ENCODE measurements at regions not wholly inside any gene's neighbourhood (a gene's known extent, or its start where the extent isn't known, plus 50 kb on each side); places are given as distances from the start of the nearest gene placed in this dataset.

DNA sequence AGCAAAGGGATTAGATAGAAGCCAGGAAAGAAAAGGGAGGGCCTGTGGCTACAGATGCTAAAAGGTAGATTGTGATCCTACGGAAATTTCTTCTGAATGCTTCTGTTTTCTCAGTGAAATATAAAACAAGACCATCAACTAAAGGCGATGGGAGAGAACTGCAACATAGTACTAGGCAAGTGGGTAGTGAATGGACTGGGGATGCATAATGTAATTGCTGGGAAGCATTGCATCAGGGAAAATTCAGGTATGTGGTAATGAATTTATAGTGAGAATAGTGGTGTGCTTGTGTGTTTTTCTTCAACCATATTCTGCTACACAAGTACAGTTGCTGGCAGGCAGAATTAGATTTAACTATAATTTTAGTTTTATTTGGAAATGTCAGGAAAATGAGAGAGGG is 156.6 kb downstream of the OPN5 start:
- DNase-seq (no peak), ATAC-seq (ENCODE audit: poor library complexity) (no peak)
- intact Hi-C loops (cut with DNase I): no loop called here

DNA sequence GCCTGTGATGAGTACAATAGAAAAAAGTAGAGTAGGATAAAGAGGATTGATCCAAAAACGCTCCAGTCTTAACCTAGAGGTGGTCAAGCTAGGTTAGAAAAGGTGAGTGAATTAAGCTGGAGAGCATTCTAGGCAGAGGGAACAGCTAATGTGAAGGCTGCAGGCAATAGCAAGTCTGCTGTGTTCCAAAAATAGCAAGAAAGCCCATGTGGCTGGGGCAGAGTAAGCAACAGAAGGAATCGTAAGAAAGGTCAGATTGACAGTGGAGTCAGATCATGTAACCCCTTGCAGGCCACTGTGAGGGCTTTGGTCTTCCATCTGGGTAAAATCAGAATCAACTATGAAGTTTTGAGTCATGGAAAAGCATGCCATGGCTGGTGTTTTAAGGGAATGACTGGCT is 155.0 kb downstream of the OPN5 start:
- no peak for DNase-seq
- intact Hi-C loops (cut with DNase I): no loop called here
- ATAC-seq (ENCODE audit: poor library complexity): no peak

DNA sequence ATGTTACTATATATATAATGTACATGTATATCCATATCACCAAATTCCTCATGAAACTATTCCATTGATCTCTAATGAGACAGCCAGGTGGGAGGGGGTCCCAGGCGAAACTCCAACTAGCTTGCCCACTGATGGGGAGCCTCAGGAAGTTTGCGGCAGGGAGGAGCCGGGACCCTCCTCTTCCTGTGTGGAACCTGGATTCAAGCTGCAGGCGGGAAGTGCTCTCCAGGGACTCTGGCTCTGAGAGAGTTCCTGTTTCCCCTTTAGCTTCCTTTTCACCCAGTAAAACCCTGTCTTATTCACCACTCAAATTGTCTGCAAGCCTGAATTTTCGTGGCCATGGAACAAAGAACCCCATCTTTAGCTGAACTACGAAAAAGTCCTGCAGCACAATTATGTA is 152.2 kb downstream of the OPN5 start:
- ATAC-seq (ENCODE audit: poor library complexity): no peak
- intact Hi-C loops (cut with DNase I): no loop called here

DNA sequence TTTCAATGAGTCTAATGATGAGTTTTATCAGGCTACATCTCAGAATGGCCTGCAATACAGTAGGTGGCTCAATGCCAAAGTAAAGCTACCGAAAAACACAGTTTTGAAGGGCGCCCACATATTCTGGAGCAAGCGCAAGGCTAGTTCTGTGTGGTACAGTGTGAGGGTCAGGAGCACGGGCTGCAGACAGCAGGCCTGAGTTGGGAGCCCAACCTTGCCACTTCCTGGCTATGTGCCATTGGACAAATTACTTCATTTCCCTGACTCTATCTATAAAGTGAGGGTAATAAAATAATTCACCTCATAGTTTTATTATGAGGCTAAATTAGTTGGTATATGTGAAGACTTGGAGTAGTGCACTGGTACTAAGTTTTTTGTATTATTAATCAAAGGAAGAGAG is 150.7 kb downstream of the OPN5 start:
- ATAC-seq (ENCODE audit: poor library complexity): no peak
- intact Hi-C loops (cut with DNase I): no loop called here
- no peak for DNase-seq

More for the DNA sequence above, 152.2 kb downstream of the OPN5 start:
- peak; percentile 42 for DNase-seq

DNA sequence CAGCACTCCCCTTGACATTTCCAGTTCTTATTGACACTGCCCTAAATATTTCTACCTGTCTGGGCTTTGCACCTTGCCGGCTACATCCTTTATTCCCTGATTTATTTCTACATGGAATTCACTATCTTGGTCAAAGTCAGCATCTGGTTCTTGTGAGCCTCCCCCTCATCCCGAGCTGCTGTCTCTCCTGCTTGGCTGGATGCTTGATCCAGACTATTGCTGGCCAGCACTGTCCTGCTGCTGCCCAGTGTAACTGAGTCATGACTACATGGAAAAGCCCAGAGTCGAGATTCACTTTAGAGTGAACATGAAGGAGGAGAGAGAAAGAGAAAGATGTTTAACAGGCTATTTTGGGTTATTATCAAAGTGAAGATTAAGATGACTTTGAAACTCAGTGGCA is 142.2 kb downstream of the OPN5 start:
- intact Hi-C loops (cut with DNase I): no loop called here
- ATAC-seq (ENCODE audit: poor library complexity): no peak
- no peak for DNase-seq

DNA sequence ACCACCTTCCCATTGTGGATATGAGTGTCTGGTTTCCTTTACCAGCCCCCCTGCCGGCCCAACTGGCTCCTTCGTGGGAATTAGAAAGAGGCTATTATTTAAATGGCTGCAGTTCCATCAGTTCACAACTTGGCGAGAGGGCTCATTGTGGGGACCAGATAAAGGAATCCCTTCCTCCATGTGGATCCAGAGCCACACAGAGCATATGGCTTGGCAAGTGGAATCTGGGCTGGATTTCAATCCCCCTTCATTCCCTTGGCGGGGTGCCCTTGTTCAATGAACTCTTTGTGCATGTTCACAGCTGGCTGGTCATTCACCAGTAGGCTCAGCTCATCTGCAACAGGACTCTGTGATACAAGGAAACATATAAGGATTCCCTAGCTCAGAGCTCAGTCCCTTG is 140.6 kb downstream of the OPN5 start:
- ATAC-seq (ENCODE audit: poor library complexity) (no peak), DNase-seq (no peak)
- intact Hi-C loops (cut with DNase I): no loop called here

DNA sequence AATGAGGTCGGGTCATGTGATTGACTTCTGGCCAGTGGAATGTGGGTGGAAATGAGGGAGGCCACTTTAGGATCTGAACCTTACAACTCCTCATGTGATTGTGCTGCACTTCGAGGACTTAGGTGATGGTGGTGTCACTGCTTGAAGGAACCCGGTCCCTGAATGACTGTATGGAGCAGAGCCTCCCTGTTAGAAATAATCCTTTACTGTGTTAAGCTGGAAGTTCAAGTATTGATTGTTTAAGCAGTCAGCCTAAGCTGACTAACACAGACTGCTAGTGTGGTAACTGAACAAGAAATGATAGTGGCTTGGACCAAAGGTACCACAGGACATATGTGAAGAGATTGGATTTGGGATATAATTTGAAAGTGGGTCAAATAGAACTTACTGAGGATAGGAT is 138.0 kb downstream of the OPN5 start:
- DNase-seq (no peak), ATAC-seq (ENCODE audit: poor library complexity) (no peak)
- intact Hi-C loops (cut with DNase I): no loop called here

DNA sequence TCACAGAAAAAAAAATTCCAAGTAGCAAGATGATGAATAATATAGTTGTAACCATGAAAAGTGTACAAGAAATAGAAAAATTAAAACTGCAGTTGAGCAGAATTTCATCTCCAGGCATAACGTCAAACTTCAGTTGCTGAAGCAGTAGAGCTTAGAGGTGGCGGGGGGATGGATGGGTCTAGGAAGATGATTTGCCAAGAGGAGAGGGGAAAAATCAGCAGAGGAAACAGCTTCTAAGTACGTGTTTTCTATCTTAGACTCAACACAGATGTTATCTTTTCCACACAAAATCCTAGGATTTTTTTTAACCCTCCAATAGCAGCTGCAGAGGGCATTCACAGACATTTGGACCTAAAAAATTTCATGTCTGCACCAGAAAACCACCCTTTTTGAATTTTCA is 136.0 kb downstream of the OPN5 start:
- DNase-seq: no peak
- no peak for ATAC-seq (ENCODE audit: poor library complexity)
- intact Hi-C loops (cut with DNase I): no loop called here

DNA sequence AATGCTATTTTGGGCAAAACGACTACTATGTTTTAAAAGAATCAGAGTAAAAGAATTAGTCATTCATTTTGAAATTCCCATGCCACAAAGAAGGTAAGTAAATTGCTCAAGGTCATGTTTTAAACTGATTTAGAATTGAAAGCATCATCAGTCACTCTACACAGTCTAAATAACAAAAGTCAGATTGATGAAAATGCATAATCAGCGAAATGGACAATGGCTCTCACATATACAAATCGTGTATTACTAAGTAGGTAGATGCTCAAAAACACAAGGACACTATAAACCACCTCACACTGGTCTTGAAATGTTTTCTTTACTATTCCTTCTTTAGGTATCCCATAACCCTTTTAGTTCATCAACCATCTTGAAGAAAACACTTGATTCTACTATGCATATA is 135.4 kb downstream of the OPN5 start:
- intact Hi-C loops (cut with DNase I): no loop called here
- no peak for DNase-seq
- ATAC-seq (ENCODE audit: poor library complexity): no peak

DNA sequence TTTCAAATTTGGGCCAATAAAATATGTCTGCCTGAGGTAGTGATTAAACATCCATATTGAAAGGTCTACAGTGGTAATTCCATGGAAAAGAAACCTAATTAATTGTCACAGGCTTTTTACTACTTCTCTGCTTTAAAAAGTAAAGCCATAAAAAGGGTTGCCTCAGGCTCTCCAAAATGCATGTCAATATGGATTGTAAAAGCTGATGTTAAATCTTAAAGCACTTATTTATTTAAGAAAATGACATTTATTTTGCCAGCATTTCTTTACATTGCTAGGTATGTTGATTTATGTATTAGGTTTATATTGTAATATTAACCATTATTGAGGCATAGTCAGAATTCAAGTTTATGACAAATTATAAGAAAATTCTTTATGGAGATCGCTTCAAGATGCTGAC is 133.2 kb downstream of the OPN5 start:
- no peak for DNase-seq
- intact Hi-C loops (cut with DNase I): no loop called here
- ATAC-seq (ENCODE audit: poor library complexity): no peak

DNA sequence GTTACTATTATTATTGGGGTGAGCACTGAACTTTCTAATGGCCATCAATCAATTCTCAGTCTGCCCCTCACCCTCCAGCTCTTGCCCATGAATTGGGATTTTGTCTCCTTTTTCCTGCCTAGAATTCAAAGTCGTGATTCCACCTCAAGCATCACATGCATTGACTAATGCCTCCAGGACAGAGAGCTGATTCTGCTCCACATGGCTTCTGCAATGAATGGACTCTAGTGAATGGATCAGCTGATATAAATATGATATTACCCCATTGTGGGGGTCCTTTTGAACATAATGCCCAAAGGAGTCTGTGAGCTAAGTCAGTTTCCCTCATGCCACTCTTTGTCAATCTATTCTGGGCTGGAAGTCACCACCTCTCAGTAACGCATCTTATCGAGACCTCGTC is 126.4 kb downstream of the OPN5 start:
- intact Hi-C loops (cut with DNase I): no loop called here
- ATAC-seq (ENCODE audit: poor library complexity): no peak
- no peak for DNase-seq

DNA sequence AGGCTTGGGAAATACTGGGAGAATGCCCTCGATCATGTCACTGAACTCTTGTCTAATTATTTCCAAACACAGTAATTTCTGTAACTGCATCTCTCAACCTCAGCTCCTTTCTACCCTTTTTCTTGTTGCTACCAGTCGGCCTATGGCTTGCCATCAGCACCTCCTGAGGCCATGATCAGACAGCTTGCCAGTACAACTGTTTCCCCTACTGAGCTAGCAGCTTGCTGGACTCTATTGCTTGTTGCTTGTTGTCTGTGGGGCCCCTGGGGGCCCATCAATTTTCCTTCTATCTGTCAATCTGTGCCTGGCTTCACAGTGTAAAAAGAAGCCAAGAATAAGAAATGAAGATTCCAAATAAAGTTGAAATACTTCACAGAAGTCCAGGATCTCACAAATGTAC is 123.9 kb downstream of the OPN5 start:
- no peak for DNase-seq
- intact Hi-C loops (cut with DNase I): no loop called here

DNA sequence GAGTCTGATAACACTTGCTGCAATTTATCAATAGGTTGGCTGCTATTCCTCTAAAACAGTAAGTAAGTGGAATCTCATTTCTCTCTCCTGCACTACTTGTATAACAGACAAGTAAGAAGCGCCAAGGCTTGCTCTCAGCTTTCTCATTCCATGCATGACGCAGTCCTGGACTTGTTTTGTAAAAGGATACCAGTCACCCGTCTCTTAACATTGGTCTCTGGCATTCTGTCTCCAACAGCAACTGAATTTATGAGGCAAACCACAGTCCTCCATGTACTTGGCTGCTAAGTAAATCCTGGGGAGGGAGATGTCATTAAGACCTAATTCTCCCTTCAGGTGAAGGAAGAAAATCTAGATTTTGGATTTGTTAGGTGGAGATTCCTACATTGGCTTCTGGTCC is 115.4 kb downstream of the OPN5 start:
- ATAC-seq (ENCODE audit: poor library complexity) (no peak), DNase-seq (no peak)
- intact Hi-C loops (cut with DNase I): no loop called here

More for the DNA sequence above, 123.9 kb downstream of the OPN5 start:
- no peak for ATAC-seq (ENCODE audit: poor library complexity)

DNA sequence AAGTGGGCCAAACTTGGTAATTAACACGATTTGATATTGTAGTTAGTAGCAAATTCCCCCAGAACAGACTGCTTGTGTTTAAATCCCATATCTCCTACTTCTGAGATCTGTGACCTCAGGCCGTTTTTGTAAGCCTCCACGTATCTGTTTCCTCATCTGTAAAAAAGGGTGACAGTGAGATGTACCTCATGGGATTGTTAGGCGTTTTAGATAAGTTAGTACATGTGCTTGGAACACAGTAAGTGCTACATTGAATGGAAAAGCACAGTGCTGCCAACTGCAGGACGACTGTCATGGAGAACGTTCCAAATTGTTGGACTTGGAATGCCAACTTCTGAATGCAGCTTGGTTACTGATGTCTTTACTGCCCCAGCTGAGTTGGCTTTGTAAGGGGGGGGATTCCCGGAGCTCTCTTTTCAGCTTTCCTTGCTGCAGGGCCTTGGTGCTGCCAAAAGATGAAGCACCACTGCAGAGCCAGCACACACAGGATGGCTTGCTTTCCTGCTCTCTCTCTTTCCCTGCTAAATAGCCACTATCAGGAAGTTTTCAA is 108.6 kb downstream of the OPN5 start:
- no peak for ATAC-seq (ENCODE audit: poor library complexity)
- intact Hi-C loops (cut with DNase I): no loop called here
- no peak for DNase-seq

DNA sequence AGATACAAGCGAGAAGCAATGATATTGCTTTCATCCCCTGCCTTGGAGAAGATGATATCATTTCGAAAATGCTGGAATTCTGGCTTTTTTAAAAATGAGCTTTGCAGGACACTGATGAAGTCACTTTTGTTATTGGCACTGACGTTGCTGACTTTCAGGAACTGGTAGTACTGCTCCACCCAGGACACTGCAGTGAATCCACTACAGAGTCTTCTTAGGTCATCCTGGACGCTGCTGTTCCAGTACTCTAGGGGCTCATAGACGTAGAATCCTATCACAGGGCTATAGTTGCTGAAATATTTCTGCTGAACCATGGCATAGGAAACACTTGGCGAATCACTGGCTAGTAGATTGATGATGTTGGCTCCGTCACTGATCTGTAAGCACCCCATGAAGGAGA is 97.2 kb downstream of the OPN5 start:
- DNase-seq (no peak), ATAC-seq (ENCODE audit: poor library complexity) (no peak)
- intact Hi-C loops (cut with DNase I): no loop called here
